SK-N-SH treated with all-trans-retinoic acid at 6 μM for 48 hours (cell line): ENCODE measurements at regions not wholly inside any gene's neighbourhood (a gene's known extent, or its start where the extent isn't known, plus 50 kb on each side); places are given as distances from the start of the nearest gene placed in this dataset.

Source experiments
- ARNTL ChIP-seq: fragments of 450-650 bp; formaldehyde crosslinking; IDR thresholded peaks from 2 replicates; pipeline ENCODE4 v1.5.0; 2020; ENCODE audit warnings: low read depth, mild to moderate bottlenecking, moderate library complexity, borderline replicate concordance
- CSRNP3 ChIP-seq: fragments of 250-450 bp; sonication (Bioruptor Pico); IDR thresholded peaks from 2 replicates; pipeline ENCODE4 v1.5.1; 2021; ENCODE audit warnings: mild to moderate bottlenecking, moderate library complexity
- ESRRG ChIP-seq: fragments of 250-450 bp; sonication (Bioruptor Pico); IDR thresholded peaks from 2 replicates; pipeline ENCODE4 v1.6.1; 2021; ENCODE audit warnings: mild to moderate bottlenecking
- PATZ1 ChIP-seq: fragments of 250-450 bp; sonication (Bioruptor Pico); IDR thresholded peaks from 2 replicates; pipeline ENCODE4 v1.8.0; 2020; ENCODE audit warnings: mild to moderate bottlenecking, moderate library complexity, borderline replicate concordance
- PPARA ChIP-seq: fragments of 250-450 bp; sonication (Bioruptor Pico); IDR thresholded peaks from 2 replicates; pipeline ENCODE4 v1.5.0; 2020; ENCODE audit warnings: mild to moderate bottlenecking, borderline replicate concordance
- TOX ChIP-seq: fragments of 250-450 bp; sonication (Bioruptor Pico); IDR thresholded peaks from 2 replicates; pipeline ENCODE4 v1.8.0; 2021; ENCODE audit warnings: mild to moderate bottlenecking, moderate library complexity, borderline replicate concordance
- ZFP3 ChIP-seq: fragments of 250-450 bp; sonication (Bioruptor Pico); IDR thresholded peaks from 2 replicates; pipeline ENCODE4 v1.5.0; 2020; ENCODE audit warnings: mild to moderate bottlenecking, moderate library complexity
- TF ChIP-seq, protein P1 (sequence below): fragments of 250-450 bp; sonication (Bioruptor Pico); IDR thresholded peaks from 2 replicates; pipeline ENCODE4 v1.5.0; 2020; ENCODE audit warnings: mild to moderate bottlenecking, moderate library complexity
- TF ChIP-seq, protein P2 (sequence below): fragments of 250-450 bp; sonication (Bioruptor Pico); IDR thresholded peaks from 2 replicates; pipeline ENCODE4 v1.5.1; 2020; ENCODE audit warnings: low read depth, mild to moderate bottlenecking, moderate library complexity

DNA sequence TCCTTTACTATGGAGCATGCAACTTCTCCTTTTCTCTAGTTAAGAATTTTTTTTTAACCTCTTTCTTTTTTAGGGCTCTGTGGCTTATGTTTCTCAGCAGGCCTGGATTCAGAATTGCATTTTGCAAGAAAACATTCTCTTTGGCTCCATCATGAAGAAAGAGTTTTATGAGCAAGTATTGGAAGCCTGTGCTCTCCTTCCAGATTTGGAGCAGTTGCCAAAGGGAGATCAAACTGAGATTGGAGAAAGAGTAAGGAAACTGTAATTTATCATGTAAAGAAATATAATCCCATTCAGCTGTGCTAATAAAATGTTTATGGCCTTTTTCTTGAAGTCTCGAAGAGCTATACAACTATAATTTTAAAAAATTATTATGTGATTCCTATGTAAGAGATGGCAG lies 70.1 kb downstream of the HSPA13 start:
- TF ChIP-seq, protein P1, sequence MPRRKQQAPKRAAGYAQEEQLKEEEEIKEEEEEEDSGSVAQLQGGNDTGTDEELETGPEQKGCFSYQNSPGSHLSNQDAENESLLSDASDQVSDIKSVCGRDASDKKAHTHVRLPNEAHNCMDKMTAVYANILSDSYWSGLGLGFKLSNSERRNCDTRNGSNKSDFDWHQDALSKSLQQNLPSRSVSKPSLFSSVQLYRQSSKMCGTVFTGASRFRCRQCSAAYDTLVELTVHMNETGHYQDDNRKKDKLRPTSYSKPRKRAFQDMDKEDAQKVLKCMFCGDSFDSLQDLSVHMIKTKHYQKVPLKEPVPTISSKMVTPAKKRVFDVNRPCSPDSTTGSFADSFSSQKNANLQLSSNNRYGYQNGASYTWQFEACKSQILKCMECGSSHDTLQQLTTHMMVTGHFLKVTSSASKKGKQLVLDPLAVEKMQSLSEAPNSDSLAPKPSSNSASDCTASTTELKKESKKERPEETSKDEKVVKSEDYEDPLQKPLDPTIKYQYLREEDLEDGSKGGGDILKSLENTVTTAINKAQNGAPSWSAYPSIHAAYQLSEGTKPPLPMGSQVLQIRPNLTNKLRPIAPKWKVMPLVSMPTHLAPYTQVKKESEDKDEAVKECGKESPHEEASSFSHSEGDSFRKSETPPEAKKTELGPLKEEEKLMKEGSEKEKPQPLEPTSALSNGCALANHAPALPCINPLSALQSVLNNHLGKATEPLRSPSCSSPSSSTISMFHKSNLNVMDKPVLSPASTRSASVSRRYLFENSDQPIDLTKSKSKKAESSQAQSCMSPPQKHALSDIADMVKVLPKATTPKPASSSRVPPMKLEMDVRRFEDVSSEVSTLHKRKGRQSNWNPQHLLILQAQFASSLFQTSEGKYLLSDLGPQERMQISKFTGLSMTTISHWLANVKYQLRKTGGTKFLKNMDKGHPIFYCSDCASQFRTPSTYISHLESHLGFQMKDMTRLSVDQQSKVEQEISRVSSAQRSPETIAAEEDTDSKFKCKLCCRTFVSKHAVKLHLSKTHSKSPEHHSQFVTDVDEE (CRISPR knock-in tag), result no peak
- TF ChIP-seq CSRNP3 (CRISPR knock-in tag) (no peak), PPARA (CRISPR knock-in tag) (no peak), PATZ1 (CRISPR knock-in tag) (no peak), ESRRG (no peak), ARNTL (CRISPR knock-in tag) (no peak), TOX (CRISPR knock-in tag) (no peak), ZFP3 (no peak)
- TF ChIP-seq, protein P2, sequence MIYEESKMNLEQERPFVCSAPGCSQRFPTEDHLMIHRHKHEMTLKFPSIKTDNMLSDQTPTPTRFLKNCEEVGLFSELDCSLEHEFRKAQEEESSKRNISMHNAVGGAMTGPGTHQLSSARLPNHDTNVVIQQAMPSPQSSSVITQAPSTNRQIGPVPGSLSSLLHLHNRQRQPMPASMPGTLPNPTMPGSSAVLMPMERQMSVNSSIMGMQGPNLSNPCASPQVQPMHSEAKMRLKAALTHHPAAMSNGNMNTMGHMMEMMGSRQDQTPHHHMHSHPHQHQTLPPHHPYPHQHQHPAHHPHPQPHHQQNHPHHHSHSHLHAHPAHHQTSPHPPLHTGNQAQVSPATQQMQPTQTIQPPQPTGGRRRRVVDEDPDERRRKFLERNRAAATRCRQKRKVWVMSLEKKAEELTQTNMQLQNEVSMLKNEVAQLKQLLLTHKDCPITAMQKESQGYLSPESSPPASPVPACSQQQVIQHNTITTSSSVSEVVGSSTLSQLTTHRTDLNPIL (CRISPR knock-in tag), result no peak
